ENCODE measurements at regions not wholly inside any gene's neighbourhood (a gene's known extent, or its start where the extent isn't known, plus 50 kb on each side); places are given as distances from the start of the nearest gene placed in this dataset.
"Not testable (repeated sequence)": the region's sequence is repeated elsewhere in the genome, so short reads cannot be mapped to it uniquely, and the experiment has no call there.

- H3K36me3 ChIP-seq (ENCODE audit: insufficient read depth, low read length): no peaks in the 10 kb centered on the region
- POLR2A ChIA-PET (ENCODE audit: partially characterized antibody): no interaction called here
- Mint-ChIP-seq H3K36me3 (no peaks in the 10 kb centered on the region), H3K27ac (no peak overlapping the region), H3K4me1 (no peaks in the 10 kb centered on the region), H3K27me3 (no peaks in the 10 kb centered on the region), H3K9me3 (peaks cover 0 to 4% (median 0%) of the 10 kb centered on the region in 8 donors), H3K4me3 (no peak overlapping the region)
- H3K27me3 ChIP-seq (ENCODE audit: insufficient read depth, low read length): no peaks in the 10 kb centered on the region
- H3K4me3 ChIP-seq (ENCODE audit: low read length in 2 of 2): no peak overlapping the region
- CTCF ChIA-PET (ENCODE audit: partially characterized antibody): no interaction called here
- H3K9me3 ChIP-seq (ENCODE audit: control insufficient read depth in 1 of 2, low read length in 2 of 2): no peaks in the 10 kb centered on the region
- intact Hi-C loops (cut with micrococcal nuclease): no loop called here
- H3K27ac ChIP-seq (ENCODE audit: low read depth, low read length): no peak overlapping the region
- DNase-seq: no peak
- H3K4me1 ChIP-seq (ENCODE audit: insufficient read depth, low read length): no peaks in the 10 kb centered on the region
Measured at GRCh38 chr5:103867857-103868598, 305.4 kb upstream of the NUDT12 start.

- Histone ChIP-seq H3K27ac (ENCODE audit: low read depth, low read length) (no peak overlapping the region), H3K9me3 (ENCODE audit: control insufficient read depth in 1 of 2, low read length in 2 of 2) (no peaks in the 10 kb centered on the region), H3K4me3 (ENCODE audit: low read length in 2 of 2) (no peak overlapping the region), H3K36me3 (ENCODE audit: insufficient read depth, low read length) (no peaks in the 10 kb centered on the region), H3K4me1 (ENCODE audit: insufficient read depth, low read length) (no peaks in the 10 kb centered on the region), H3K27me3 (ENCODE audit: insufficient read depth, low read length) (no peaks in the 10 kb centered on the region)
- no peak for DNase-seq
- H3K36me3 Mint-ChIP-seq: no peaks in the 10 kb centered on the region
- CTCF ChIA-PET (ENCODE audit: partially characterized antibody): no interaction called here
- no peak overlapping the region for H3K4me3 Mint-ChIP-seq
- intact Hi-C loops (cut with micrococcal nuclease): no loop called here
- peaks cover 0 to 11% (median 0%) of the 10 kb centered on the region in 8 donors for H3K9me3 Mint-ChIP-seq
- no peaks in the 10 kb centered on the region for H3K4me1 Mint-ChIP-seq
- POLR2A ChIA-PET (ENCODE audit: partially characterized antibody): no interaction called here
- no peaks in the 10 kb centered on the region for H3K27me3 Mint-ChIP-seq
- H3K27ac Mint-ChIP-seq: no peak overlapping the region
Measured at GRCh38 chr5:103866169-103866568, 303.6 kb upstream of the NUDT12 start.

GRCh38 chr5:103862398-103862797 is 299.8 kb upstream of the NUDT12 start:
- H3K27me3 Mint-ChIP-seq: no peaks in the 10 kb centered on the region
- intact Hi-C loops (cut with micrococcal nuclease): no loop called here
- H3K9me3 Mint-ChIP-seq: peaks cover 0 to 16% (median 4%) of the 10 kb centered on the region in 8 donors
- H3K4me3 Mint-ChIP-seq: no peak overlapping the region
- ChIA-PET CTCF (ENCODE audit: partially characterized antibody) (no interaction called here), POLR2A (ENCODE audit: partially characterized antibody) (no interaction called here)
- Histone ChIP-seq H3K27ac (ENCODE audit: low read depth, low read length) (no peak overlapping the region), H3K9me3 (ENCODE audit: control insufficient read depth in 1 of 2, low read length in 2 of 2) (no peaks in the 10 kb centered on the region), H3K36me3 (ENCODE audit: insufficient read depth, low read length) (no peaks in the 10 kb centered on the region), H3K4me3 (ENCODE audit: low read length in 2 of 2) (no peak overlapping the region), H3K4me1 (ENCODE audit: insufficient read depth, low read length) (no peaks in the 10 kb centered on the region), H3K27me3 (ENCODE audit: insufficient read depth, low read length) (no peaks in the 10 kb centered on the region)
- H3K36me3 Mint-ChIP-seq: no peaks in the 10 kb centered on the region
- H3K4me1 Mint-ChIP-seq: no peaks in the 10 kb centered on the region
- no peak overlapping the region for H3K27ac Mint-ChIP-seq
- DNase-seq: no peak

- no peaks in the 10 kb centered on the region for H3K27me3 ChIP-seq (ENCODE audit: insufficient read depth, low read length)
- DNase-seq: no peak
- POLR2A ChIA-PET (ENCODE audit: partially characterized antibody): no interaction called here
- Mint-ChIP-seq H3K36me3 (no peaks in the 10 kb centered on the region), H3K9me3 (peaks cover under 1 to 25% (median 8%) of the 10 kb centered on the region in 8 donors), H3K4me1 (no peaks in the 10 kb centered on the region), H3K27me3 (no peaks in the 10 kb centered on the region), H3K4me3 (no peak overlapping the region), H3K27ac (no peak overlapping the region)
- intact Hi-C loops (cut with micrococcal nuclease): no loop called here
- H3K27ac ChIP-seq (ENCODE audit: low read depth, low read length): no peak overlapping the region
- H3K9me3 ChIP-seq (ENCODE audit: control insufficient read depth in 1 of 2, low read length in 2 of 2): no peaks in the 10 kb centered on the region
- H3K36me3 ChIP-seq (ENCODE audit: insufficient read depth, low read length): no peaks in the 10 kb centered on the region
- H3K4me1 ChIP-seq (ENCODE audit: insufficient read depth, low read length): no peaks in the 10 kb centered on the region
- no peak overlapping the region for H3K4me3 ChIP-seq (ENCODE audit: low read length in 2 of 2)
- CTCF ChIA-PET (ENCODE audit: partially characterized antibody): interaction anchor here (2.4 kb wide), 1 partner anchor 18 kb away, joined by 6 read pairs; no protein-coding TSS in a partner anchor
Measured at GRCh38 chr5:103860327-103860726, 297.7 kb upstream of the NUDT12 start.

GRCh38 chr5:103858367-103858766 is 295.8 kb upstream of the NUDT12 start:
- H3K27me3 ChIP-seq (ENCODE audit: insufficient read depth, low read length); POLR2A ChIA-PET (ENCODE audit: partially characterized antibody); DNase-seq; H3K4me3 ChIP-seq (ENCODE audit: low read length in 2 of 2); H3K36me3 ChIP-seq (ENCODE audit: insufficient read depth, low read length); CTCF ChIA-PET (ENCODE audit: partially characterized antibody); H3K4me3 Mint-ChIP-seq; intact Hi-C loops (cut with micrococcal nuclease); H3K27ac ChIP-seq (ENCODE audit: low read depth, low read length); H3K36me3 Mint-ChIP-seq; H3K27ac Mint-ChIP-seq; H3K27me3 Mint-ChIP-seq; H3K4me1 ChIP-seq (ENCODE audit: insufficient read depth, low read length); H3K4me1 Mint-ChIP-seq; H3K9me3 ChIP-seq (ENCODE audit: control insufficient read depth in 1 of 2, low read length in 2 of 2): not testable (repeated sequence)
- H3K9me3 Mint-ChIP-seq: peaks cover 3 to 24% (median 8%) of the 10 kb centered on the region in 8 donors

- H3K36me3 ChIP-seq (ENCODE audit: insufficient read depth, low read length): no peaks in the 10 kb centered on the region
- no peak for DNase-seq
- no peaks in the 10 kb centered on the region for H3K27me3 ChIP-seq (ENCODE audit: insufficient read depth, low read length)
- H3K36me3 Mint-ChIP-seq: no peaks in the 10 kb centered on the region
- H3K9me3 Mint-ChIP-seq: peaks cover 0 to 10% (median 5%) of the 10 kb centered on the region in 8 donors
- POLR2A ChIA-PET (ENCODE audit: partially characterized antibody): no interaction called here
- intact Hi-C loops (cut with micrococcal nuclease): no loop called here
- no peaks in the 10 kb centered on the region for H3K4me1 Mint-ChIP-seq
- CTCF ChIA-PET (ENCODE audit: partially characterized antibody): no interaction called here
- no peak overlapping the region for H3K4me3 Mint-ChIP-seq
- no peaks in the 10 kb centered on the region for H3K9me3 ChIP-seq (ENCODE audit: control insufficient read depth in 1 of 2, low read length in 2 of 2)
- H3K4me3 ChIP-seq (ENCODE audit: low read length in 2 of 2): no peak overlapping the region
- no peaks in the 10 kb centered on the region for H3K27me3 Mint-ChIP-seq
- H3K27ac Mint-ChIP-seq: no peak overlapping the region
- H3K4me1 ChIP-seq (ENCODE audit: insufficient read depth, low read length): no peaks in the 10 kb centered on the region
- H3K27ac ChIP-seq (ENCODE audit: low read depth, low read length): no peak overlapping the region
Measured at GRCh38 chr5:103851091-103851490, 288.5 kb upstream of the NUDT12 start.

- no peak for DNase-seq
- Mint-ChIP-seq H3K27me3 (no peaks in the 10 kb centered on the region), H3K4me3 (no peak overlapping the region), H3K36me3 (no peaks in the 10 kb centered on the region), H3K4me1 (no peaks in the 10 kb centered on the region), H3K27ac (no peak overlapping the region), H3K9me3 (peaks cover 0 to 10% (median 2%) of the 10 kb centered on the region in 8 donors)
- H3K4me1 ChIP-seq (ENCODE audit: insufficient read depth, low read length): no peaks in the 10 kb centered on the region
- H3K27me3 ChIP-seq (ENCODE audit: insufficient read depth, low read length): no peaks in the 10 kb centered on the region
- H3K27ac ChIP-seq (ENCODE audit: low read depth, low read length): no peak overlapping the region
- H3K4me3 ChIP-seq (ENCODE audit: low read length in 2 of 2): no peak overlapping the region
- H3K9me3 ChIP-seq (ENCODE audit: control insufficient read depth in 1 of 2, low read length in 2 of 2): no peaks in the 10 kb centered on the region
- intact Hi-C loops (cut with micrococcal nuclease): no loop called here
- H3K36me3 ChIP-seq (ENCODE audit: insufficient read depth, low read length): no peaks in the 10 kb centered on the region
- ChIA-PET POLR2A (ENCODE audit: partially characterized antibody) (no interaction called here), CTCF (ENCODE audit: partially characterized antibody) (no interaction called here)
Measured at GRCh38 chr5:103849934-103850333, 287.3 kb upstream of the NUDT12 start.

GRCh38 chr5:103847060-103847459 is 284.5 kb upstream of the NUDT12 start:
- no peaks in the 10 kb centered on the region for H3K27me3 ChIP-seq (ENCODE audit: insufficient read depth, low read length)
- no peak overlapping the region for H3K4me3 Mint-ChIP-seq
- peaks cover 0 to 10% (median under 1%) of the 10 kb centered on the region in 8 donors for H3K9me3 Mint-ChIP-seq
- H3K27ac ChIP-seq (ENCODE audit: low read depth, low read length): no peak overlapping the region
- H3K27ac Mint-ChIP-seq: no peak overlapping the region
- no peaks in the 10 kb centered on the region for H3K4me1 ChIP-seq (ENCODE audit: insufficient read depth, low read length)
- H3K4me3 ChIP-seq (ENCODE audit: low read length in 2 of 2): no peak overlapping the region
- no peaks in the 10 kb centered on the region for H3K27me3 Mint-ChIP-seq
- intact Hi-C loops (cut with micrococcal nuclease): no loop called here
- CTCF ChIA-PET (ENCODE audit: partially characterized antibody): no interaction called here
- H3K9me3 ChIP-seq (ENCODE audit: control insufficient read depth in 1 of 2, low read length in 2 of 2): no peaks in the 10 kb centered on the region
- H3K4me1 Mint-ChIP-seq: no peaks in the 10 kb centered on the region
- no peak for DNase-seq
- H3K36me3 Mint-ChIP-seq: no peaks in the 10 kb centered on the region
- POLR2A ChIA-PET (ENCODE audit: partially characterized antibody): no interaction called here
- H3K36me3 ChIP-seq (ENCODE audit: insufficient read depth, low read length): no peaks in the 10 kb centered on the region
